GM23338 (cell line): ENCODE measurements at regions not wholly inside any gene's neighbourhood (a gene's known extent, or its start where the extent isn't known, plus 50 kb on each side); places are given as distances from the start of the nearest gene placed in this dataset.
A peak's percentile ranks its signal among the peaks of the same experiment; 100 is the strongest.

Experiments
- ATAC-seq: fragments of 200-7000 bp; cut with Tn5 transposase; 3 replicates; pipeline ENCODE4 v1.9.1; 2020
- DNase-seq: peaks from one replicate; pipeline ENCODE4 v3.0.0-alpha.2; 2015; ENCODE audit warnings: low spot score
- H2AFZ ChIP-seq: fragments of 200-600 bp; sonication (generic); 2 replicates; pipeline ENCODE4 v1.8.0; 2016; ENCODE audit warnings: antibody characterized with exemption, mild to moderate bottlenecking, moderate library complexity
- H3F3A ChIP-seq: fragments of 200-600 bp; sonication (generic); replicated peaks from 2 replicates; pipeline ENCODE4 v1.8.0; 2017; ENCODE audit warnings: antibody characterized with exemption, mixed run types, low read depth
- H3K27ac ChIP-seq: fragments of 200-600 bp; sonication (generic); 2 replicates; pipeline ENCODE4 v1.6.1; 2016; ENCODE audit warnings: low read depth
- H3K27me3 ChIP-seq: fragments of 200-600 bp; sonication (generic); 2 replicates; pipeline ENCODE4 v1.8.0; 2016; ENCODE audit warnings: mild to moderate bottlenecking, mixed run types, moderate library complexity; ENCODE audit not compliant: insufficient read depth
- H3K36me3 ChIP-seq: fragments of 200-600 bp; sonication (generic); 2 replicates; pipeline ENCODE4 v1.8.0; 2016; ENCODE audit warnings: mild to moderate bottlenecking; ENCODE audit not compliant: insufficient read depth
- H3K4me1 ChIP-seq: fragments of 200-600 bp; sonication (generic); 2 replicates; pipeline ENCODE4 v1.8.0; 2016; ENCODE audit warnings: mild to moderate bottlenecking, moderate library complexity; ENCODE audit not compliant: insufficient read depth
- H3K4me2 ChIP-seq: fragments of 200-600 bp; sonication (generic); 2 replicates; pipeline ENCODE4 v1.7.1; 2017; ENCODE audit warnings: mixed run types
- H3K4me3 ChIP-seq: fragments of 200-600 bp; sonication (generic); 2 replicates; pipeline ENCODE4 v1.6.1; 2016; ENCODE audit warnings: mixed run types
- H3K79me2 ChIP-seq: fragments of 200-600 bp; sonication (generic); replicated peaks from 2 replicates; pipeline ENCODE4 v1.8.0; 2017; ENCODE audit warnings: mild to moderate bottlenecking; ENCODE audit not compliant: insufficient read depth
- H3K9me2 ChIP-seq: fragments of 200-600 bp; sonication (generic); 2 replicates; pipeline ENCODE4 v1.8.0; 2017; ENCODE audit not compliant: insufficient read depth
- H4K20me1 ChIP-seq: fragments of 200-600 bp; sonication (generic); replicated peaks from 2 replicates; pipeline ENCODE4 v1.8.0; 2017; ENCODE audit warnings: mild to moderate bottlenecking; ENCODE audit not compliant: insufficient read depth
- H3K27ac Mint-ChIP-seq: 2 replicates; pipeline ENCODE4 v1.8.0; 2020; ENCODE audit warnings: inconsistent platforms, mild to moderate bottlenecking, moderate library complexity, mixed read lengths
- H3K27me3 Mint-ChIP-seq: 3 replicates; pipeline ENCODE4 v1.8.0; 2022; ENCODE audit warnings: low read depth, mild to moderate bottlenecking, moderate library complexity, mixed read lengths, inconsistent platforms; ENCODE audit not compliant: insufficient read depth, poor library complexity
- H3K36me3 Mint-ChIP-seq: 3 replicates; pipeline ENCODE4 v1.8.0; 2021; ENCODE audit warnings: low read depth, mild to moderate bottlenecking, inconsistent platforms, moderate library complexity, mixed read lengths
- H3K4me1 Mint-ChIP-seq: 3 replicates; pipeline ENCODE4 v1.8.0; 2020; ENCODE audit warnings: mild to moderate bottlenecking, inconsistent platforms, mixed read lengths
- H3K4me3 Mint-ChIP-seq: 3 replicates; pipeline ENCODE4 v1.8.0; 2021; ENCODE audit warnings: moderate library complexity, mild to moderate bottlenecking, inconsistent platforms, mixed read lengths
- H3K9me3 Mint-ChIP-seq: 3 replicates; pipeline ENCODE4 v1.8.0; 2020; ENCODE audit warnings: moderate library complexity, mild to moderate bottlenecking, inconsistent platforms, mixed read lengths
- CREB1 ChIP-seq: fragments of 250-450 bp; sonication (Bioruptor Pico); IDR thresholded peaks from 2 replicates; pipeline ENCODE4 v1.5.0; 2020; ENCODE audit warnings: low read depth, mild to moderate bottlenecking, moderate library complexity
- EZH2 ChIP-seq: fragments of 200-600 bp; sonication (generic); IDR thresholded peaks from one replicate; pipeline ENCODE4 v1.8.0; 2017; ENCODE audit warnings: antibody characterized with exemption, mild to moderate bottlenecking, low read depth; ENCODE audit not compliant: unreplicated experiment
- EZH2phosphoT487 ChIP-seq: fragments of 200-600 bp; sonication (generic); IDR thresholded peaks from one replicate; pipeline ENCODE4 v1.8.1; 2018; ENCODE audit warnings: antibody characterized with exemption; ENCODE audit not compliant: unreplicated experiment
- JUNB ChIP-seq: IDR thresholded peaks from one replicate; pipeline ENCODE4 v1.6.1; 2016; ENCODE audit warnings: antibody characterized with exemption; ENCODE audit not compliant: unreplicated experiment
- NANOG ChIP-seq: IDR thresholded peaks from 2 replicates; pipeline ENCODE4 v1.6.1; 2016; ENCODE audit warnings: antibody characterized with exemption, borderline replicate concordance
- STAT1 ChIP-seq: IDR thresholded peaks from one replicate; pipeline ENCODE4 v1.6.1; 2016; ENCODE audit warnings: antibody characterized with exemption; ENCODE audit not compliant: unreplicated experiment
- ZNF114 ChIP-seq: fragments of 250-450 bp; sonication (Bioruptor Pico); IDR thresholded peaks from 2 replicates; pipeline ENCODE4 v1.5.0; 2020; ENCODE audit warnings: mild to moderate bottlenecking, moderate library complexity
- TF ChIP-seq, protein P1 (sequence below): IDR thresholded peaks from one replicate; pipeline ENCODE4 v1.6.1; 2018; ENCODE audit warnings: antibody characterized with exemption; ENCODE audit not compliant: unreplicated experiment
- TF ChIP-seq, protein P2 (sequence below): IDR thresholded peaks from 2 replicates; pipeline ENCODE4 v1.6.1; 2016; ENCODE audit warnings: antibody characterized with exemption
- TF ChIP-seq, protein P3 (sequence below), 2 experiments: fragments of 200-600 bp in 1 of 2; sonication (generic) in 1 of 2; conservative IDR thresholded peaks; 2 replicates each; pipeline versions ENCODE4 v1.5.1 to v1.6.1; 2016 to 2017; ENCODE audit warnings: antibody characterized with exemption in 2 of 2, low read depth in 2 of 2, mild to moderate bottlenecking in 2 of 2, moderate library complexity in 1 of 2

DNA sequence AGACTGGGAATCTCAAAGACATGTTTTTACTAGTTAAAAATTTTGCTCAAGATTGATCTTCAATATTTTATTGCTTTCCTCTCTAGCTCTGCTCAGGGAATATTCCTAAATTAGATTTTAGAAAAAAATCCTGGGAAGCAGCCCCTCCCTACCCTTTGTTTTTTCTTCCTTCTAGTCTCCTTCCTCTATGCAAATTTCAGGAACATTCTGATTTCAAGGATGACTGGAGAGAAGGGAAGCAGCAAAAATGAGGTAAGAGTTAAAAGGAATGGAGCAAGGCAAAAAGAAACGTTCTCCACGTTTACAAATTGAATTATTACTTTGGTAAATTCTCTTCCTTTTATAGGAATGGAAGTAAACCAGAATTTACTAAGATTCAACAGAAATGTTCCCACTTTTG is 493.4 kb upstream of the TUSC1 start:
- H3K9me2 ChIP-seq: no peaks in the 10 kb centered on the region; the same call in 1 of the 2 replicates
- peak overlapping the region; percentile 73 for H3K27ac Mint-ChIP-seq
- peak; percentile 25 for DNase-seq
- no peaks in the 10 kb centered on the region for H3F3A ChIP-seq
- H3K27me3 Mint-ChIP-seq: no peaks in the 10 kb centered on the region
- no peaks in the 10 kb centered on the region for H4K20me1 ChIP-seq
- H2AFZ ChIP-seq: no peak overlapping the region
- H3K36me3 Mint-ChIP-seq: no peaks in the 10 kb centered on the region
- H3K27me3 ChIP-seq: no peaks in the 10 kb centered on the region
- H3K79me2 ChIP-seq: no peaks in the 10 kb centered on the region
- H3K9me3 Mint-ChIP-seq: no peaks in the 10 kb centered on the region
- H3K27ac ChIP-seq: no peak overlapping the region
- no peak overlapping the region for H3K4me3 Mint-ChIP-seq
- ATAC-seq: no peak
- H3K4me1 Mint-ChIP-seq: peaks cover 25% of the 10 kb centered on the region
- peak overlapping the region; percentile 17; the same call in 1 of the 2 replicates for H3K4me2 ChIP-seq
- H3K4me1 ChIP-seq: peaks cover 23% of the 10 kb centered on the region
- TF ChIP-seq NANOG (no peak), ZNF114 (CRISPR knock-in tag) (no peak), JUNB (no peak), STAT1 (no peak), EZH2 (no peak), EZH2phosphoT487 (no peak), CREB1 (CRISPR knock-in tag) (no peak)
- TF ChIP-seq, protein P1, sequence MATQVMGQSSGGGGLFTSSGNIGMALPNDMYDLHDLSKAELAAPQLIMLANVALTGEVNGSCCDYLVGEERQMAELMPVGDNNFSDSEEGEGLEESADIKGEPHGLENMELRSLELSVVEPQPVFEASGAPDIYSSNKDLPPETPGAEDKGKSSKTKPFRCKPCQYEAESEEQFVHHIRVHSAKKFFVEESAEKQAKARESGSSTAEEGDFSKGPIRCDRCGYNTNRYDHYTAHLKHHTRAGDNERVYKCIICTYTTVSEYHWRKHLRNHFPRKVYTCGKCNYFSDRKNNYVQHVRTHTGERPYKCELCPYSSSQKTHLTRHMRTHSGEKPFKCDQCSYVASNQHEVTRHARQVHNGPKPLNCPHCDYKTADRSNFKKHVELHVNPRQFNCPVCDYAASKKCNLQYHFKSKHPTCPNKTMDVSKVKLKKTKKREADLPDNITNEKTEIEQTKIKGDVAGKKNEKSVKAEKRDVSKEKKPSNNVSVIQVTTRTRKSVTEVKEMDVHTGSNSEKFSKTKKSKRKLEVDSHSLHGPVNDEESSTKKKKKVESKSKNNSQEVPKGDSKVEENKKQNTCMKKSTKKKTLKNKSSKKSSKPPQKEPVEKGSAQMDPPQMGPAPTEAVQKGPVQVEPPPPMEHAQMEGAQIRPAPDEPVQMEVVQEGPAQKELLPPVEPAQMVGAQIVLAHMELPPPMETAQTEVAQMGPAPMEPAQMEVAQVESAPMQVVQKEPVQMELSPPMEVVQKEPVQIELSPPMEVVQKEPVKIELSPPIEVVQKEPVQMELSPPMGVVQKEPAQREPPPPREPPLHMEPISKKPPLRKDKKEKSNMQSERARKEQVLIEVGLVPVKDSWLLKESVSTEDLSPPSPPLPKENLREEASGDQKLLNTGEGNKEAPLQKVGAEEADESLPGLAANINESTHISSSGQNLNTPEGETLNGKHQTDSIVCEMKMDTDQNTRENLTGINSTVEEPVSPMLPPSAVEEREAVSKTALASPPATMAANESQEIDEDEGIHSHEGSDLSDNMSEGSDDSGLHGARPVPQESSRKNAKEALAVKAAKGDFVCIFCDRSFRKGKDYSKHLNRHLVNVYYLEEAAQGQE: no peak
- TF ChIP-seq, protein P2, sequence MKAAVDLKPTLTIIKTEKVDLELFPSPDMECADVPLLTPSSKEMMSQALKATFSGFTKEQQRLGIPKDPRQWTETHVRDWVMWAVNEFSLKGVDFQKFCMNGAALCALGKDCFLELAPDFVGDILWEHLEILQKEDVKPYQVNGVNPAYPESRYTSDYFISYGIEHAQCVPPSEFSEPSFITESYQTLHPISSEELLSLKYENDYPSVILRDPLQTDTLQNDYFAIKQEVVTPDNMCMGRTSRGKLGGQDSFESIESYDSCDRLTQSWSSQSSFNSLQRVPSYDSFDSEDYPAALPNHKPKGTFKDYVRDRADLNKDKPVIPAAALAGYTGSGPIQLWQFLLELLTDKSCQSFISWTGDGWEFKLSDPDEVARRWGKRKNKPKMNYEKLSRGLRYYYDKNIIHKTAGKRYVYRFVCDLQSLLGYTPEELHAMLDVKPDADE: no peak
- TF ChIP-seq, protein P3, sequence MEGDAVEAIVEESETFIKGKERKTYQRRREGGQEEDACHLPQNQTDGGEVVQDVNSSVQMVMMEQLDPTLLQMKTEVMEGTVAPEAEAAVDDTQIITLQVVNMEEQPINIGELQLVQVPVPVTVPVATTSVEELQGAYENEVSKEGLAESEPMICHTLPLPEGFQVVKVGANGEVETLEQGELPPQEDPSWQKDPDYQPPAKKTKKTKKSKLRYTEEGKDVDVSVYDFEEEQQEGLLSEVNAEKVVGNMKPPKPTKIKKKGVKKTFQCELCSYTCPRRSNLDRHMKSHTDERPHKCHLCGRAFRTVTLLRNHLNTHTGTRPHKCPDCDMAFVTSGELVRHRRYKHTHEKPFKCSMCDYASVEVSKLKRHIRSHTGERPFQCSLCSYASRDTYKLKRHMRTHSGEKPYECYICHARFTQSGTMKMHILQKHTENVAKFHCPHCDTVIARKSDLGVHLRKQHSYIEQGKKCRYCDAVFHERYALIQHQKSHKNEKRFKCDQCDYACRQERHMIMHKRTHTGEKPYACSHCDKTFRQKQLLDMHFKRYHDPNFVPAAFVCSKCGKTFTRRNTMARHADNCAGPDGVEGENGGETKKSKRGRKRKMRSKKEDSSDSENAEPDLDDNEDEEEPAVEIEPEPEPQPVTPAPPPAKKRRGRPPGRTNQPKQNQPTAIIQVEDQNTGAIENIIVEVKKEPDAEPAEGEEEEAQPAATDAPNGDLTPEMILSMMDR (conservative IDR thresholded peaks at IDR 0.05; ENCODE audit: low read depth in 2 of 2): no peak
- no peaks in the 10 kb centered on the region for H3K36me3 ChIP-seq
- no peak overlapping the region for H3K4me3 ChIP-seq
